SKM-1 (cell line): ENCODE measurements at regions not wholly inside any gene's neighbourhood (a gene's known extent, or its start where the extent isn't known, plus 50 kb on each side); places are given as distances from the start of the nearest gene placed in this dataset.
"Not testable (repeated sequence)": the region's sequence is repeated elsewhere in the genome, so short reads cannot be mapped to it uniquely, and the experiment has no call there.

Source experiments
- DNase-seq: peaks from one replicate; lab custom pipeline; 2025; ENCODE audit not compliant: unreplicated experiment; lab: John Stamatoyannopoulos, UW

DNA sequence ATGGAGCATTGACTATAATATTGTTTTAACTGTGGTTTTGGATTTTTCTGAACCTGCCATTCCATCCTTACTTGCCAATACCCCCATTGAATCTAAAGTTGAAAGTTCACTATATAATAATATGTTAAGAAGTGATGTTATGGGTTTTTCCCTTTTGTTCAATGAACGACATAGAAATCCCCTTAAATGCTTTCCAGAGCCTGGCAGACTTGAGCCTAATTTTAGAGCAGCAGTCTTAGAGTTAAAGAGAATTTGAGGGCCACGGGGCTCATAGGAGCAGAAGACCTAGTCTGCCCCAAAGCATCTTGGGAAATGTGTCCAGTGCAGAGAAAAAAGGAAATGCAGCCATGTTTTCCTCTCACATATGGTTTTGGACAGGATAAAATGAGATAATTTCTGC, 146.1 kb upstream of the SLC44A1 start:
- no peak for DNase-seq

- no peak for DNase-seq
Measured at GRCh38 chr9:105103776-105104175, 140.7 kb upstream of the SLC44A1 start.

DNA sequence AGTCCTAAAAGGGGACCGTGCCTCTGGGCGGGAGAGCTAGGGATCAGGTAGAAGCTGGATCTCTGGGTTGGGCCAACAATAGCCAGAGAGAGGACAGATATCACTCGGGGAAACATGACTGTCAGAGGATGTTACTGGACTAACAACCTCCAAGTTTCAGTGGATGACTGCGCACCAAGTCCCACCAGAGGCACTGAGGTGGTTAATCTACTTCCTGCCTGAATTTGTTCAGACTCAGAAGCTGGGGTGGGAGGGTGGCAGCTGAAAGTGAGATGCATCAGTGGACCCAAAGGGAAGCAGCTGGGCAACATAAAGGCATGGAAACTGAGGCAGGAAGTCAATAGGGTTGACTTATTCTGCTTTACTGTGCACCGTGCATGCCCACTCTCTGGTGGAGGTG, 130.1 kb upstream of the SLC44A1 start:
- DNase-seq = no peak

DNA sequence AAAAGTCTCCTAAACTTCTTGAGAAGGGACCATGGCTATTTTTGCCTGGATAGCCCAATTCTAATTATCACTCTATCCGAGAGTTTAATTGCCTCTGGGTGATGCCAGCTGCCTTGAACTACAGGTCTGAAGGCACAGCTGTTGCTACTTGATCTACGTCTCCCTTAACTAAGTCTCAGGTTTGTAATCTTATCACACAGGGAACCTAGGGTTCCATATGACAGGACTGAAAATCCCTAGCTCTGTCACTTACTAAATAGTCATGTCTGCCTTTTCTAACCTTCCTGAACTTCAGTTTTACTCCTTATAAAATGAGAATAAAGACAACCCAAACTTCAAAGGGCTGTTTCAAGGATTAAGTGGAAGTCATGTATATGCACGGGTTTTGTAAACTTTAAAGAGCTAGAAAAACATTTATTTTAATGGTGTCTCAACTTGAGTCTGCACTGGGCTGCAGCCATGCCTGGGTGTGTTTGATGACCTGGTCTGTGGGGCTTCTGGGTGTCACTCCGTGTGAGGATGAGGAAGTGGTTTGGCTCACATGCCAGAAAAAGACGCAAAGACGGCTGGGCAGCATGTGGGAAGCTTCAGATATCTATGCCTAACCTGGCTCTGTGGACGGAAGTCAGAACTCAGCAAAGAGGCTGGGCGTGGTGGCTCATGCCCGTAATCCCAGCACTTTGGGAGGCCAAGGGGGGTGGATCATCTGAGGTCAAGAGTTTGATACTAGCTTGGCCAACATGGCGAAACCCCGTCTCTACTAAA, 129.3 kb upstream of the SLC44A1 start:
- DNase-seq = peak; percentile 43

- DNase-seq = no peak
Measured at GRCh38 chr9:105116052-105116868, 128.2 kb upstream of the SLC44A1 start.

DNA sequence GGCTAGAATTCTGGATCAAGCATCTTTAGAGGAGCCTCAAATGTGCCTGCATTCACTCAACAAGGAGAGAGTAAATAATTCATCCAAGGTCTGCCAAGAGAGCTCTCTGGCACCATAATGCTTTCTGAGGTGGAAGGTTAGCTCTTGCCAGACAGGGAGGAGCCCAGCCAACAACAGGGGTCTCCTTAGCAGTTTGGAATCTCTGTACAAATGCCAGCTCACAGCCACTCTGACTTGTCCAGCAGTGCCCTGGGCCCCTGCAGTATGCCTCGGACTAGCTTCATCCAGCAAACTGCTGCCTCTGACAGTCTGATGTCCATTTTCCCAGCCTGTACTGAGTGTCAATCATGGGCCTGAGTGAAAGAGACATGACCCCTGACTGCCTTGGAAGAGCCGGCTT, 127.2 kb upstream of the SLC44A1 start:
- DNase-seq = no peak

DNA sequence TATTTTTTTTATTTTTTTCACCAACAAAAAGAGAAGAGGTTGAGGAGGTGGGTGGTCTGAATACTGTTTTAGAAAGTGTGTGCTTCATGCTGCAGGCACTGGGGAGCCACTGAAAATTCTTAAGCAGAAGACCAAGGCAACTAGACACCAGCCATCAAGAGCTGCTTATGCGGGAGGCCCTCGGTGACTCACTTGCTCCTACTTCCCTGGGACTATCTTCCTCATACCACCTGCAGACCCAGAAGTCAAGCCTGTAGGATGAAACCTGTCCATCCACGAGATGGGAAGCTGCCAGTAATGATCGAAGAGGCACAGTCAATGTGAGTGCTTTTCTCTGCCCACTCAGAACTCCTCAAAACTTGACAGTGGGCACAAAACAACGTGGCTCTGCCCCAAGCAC, 125.8 kb upstream of the SLC44A1 start:
- no peak for DNase-seq

DNA sequence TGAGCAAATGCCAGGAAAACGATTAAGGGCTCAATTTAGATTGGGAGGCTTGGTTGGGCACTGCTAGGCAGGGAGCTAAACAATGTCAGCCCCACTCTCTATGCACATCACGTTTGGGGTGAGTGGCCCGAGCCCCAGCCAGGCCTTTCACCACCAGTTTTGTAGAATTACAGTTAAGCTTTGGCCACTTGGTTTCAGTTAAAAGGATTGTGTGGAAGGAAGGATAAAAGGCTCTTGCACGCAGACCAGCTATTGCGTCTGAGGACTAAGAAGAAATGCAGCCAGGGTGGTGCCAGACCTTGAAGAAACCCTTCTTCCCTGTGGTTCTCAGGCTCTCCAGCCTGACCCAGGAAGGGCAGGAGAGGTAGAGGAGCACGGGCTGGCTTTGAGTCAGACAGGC, 125.3 kb upstream of the SLC44A1 start:
- no peak for DNase-seq

DNA sequence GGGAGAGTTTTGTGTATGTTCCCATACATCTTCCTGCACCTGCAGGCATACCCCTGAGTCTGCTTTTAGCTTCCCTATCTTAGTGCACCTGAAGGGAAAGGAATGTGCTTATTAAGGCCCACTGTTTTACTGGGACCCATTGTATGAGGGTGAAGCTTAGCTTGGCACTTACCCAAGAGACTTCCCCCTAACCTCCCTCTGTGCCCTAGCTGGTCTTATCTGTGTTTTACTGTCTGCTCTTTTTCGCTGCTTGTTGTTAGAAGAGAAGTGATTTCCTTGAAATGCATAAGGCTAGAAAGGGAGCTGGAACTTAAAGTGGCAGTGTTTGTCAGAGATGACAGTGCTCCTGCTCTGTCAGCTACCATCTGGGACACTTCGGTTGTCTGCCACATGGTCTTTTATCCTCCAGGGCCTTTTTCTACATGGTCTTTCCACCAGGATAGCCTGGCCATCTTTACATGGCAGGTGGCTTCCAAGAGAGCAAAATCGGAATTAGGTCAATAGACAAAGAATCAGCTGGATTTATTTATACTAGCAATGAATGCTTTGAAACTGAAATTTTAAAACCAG, 122.5 kb upstream of the SLC44A1 start:
- no peak for DNase-seq

- not testable (repeated sequence) for DNase-seq
Measured at GRCh38 chr9:105124598-105124997, 119.9 kb upstream of the SLC44A1 start.

- DNase-seq = no peak
Measured at GRCh38 chr9:105126226-105126625, 118.2 kb upstream of the SLC44A1 start.

- peak; percentile 17 for DNase-seq
Measured at GRCh38 chr9:105127863-105128220, 116.6 kb upstream of the SLC44A1 start.

GRCh38 chr9:105128908-105129600, 115.4 kb upstream of the SLC44A1 start:
- no peak for DNase-seq

DNA sequence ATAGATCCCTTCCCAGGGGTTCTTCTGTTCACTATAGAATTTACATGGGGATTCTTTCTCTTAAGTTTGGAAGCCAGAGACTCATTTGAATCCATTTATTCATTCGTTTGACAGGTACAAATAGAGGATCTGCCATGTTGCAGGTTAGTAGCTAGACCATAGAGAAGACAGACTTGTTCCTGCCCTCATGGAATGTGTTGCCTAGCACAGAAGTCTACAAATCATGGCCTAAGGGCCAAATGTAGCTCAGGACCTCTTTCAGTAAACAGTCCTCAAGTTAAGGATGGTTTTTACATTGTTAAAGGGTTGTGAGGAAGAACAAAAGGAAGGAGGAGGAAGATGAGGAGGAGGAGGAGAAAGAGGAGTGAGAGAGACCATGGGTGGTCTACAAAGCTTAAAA, 114.7 kb upstream of the SLC44A1 start:
- no peak for DNase-seq

- DNase-seq = no peak
Measured at GRCh38 chr9:105131981-105132380, 112.5 kb upstream of the SLC44A1 start.

GRCh38 chr9:105132606-105133005, 111.8 kb upstream of the SLC44A1 start:
- no peak for DNase-seq

DNA sequence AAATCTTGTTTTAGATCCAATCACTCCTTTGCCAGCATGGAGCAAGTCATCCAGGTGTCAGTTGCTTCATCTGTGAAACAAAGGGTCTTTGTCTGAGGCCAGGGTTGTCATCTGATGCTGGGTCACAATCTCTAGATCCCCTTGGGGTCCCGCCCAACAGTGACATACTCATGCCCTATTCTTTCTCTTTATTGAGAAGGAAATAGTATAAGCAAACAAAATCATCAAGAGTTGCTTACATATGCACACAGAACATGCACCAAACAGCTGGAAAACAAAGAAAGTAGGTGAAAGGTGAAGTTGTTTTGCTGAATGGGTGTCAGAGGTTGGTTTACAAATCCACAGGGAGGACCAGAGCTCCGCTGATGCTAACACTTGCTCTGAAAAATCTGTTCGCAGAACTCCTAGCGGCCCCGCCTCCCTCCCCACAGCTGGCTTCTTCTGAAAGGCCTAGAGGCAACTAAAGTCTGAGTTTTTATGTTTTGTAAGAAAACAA, 106.1 kb upstream of the SLC44A1 start:
- no peak for DNase-seq

DNA sequence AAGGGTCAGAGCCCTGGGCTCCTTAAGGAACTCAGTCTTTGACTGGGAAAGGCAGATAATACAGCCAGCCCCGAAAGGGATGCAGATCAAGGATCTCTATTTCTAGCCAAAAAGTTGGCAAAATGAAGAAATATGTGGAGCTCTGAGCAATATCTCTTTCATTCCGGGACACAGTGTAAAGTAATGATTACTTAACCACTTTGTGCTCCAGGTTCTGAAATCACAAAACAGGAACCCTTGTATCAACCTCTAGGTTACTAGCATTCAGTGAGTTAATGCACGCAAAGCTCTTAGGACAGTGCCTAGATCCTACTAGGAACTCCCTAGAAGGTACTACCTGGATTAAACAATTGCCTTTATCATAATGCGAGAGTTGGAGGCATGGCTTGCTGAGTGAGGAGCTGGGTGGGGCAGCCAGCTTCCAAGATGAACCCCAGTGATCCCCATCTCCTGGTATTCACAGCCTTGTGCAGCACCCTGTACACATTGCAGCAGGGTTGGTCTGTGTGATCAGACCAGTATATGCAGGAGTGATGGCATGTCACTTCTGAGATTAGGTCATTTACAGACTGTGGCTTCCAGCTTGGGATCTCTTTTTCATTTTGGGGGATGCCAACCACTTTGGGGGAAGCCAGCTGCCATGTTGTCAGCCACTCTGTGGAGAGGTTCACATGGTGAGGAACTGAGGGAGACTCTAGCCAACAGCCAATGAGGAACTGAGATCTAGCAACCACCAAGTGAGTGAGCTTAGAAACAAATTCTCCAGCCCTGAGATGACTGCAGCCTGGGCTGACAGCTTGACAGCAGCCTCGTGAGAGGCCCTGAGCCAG, 103.1 kb upstream of the SLC44A1 start:
- DNase-seq = no peak

GRCh38 chr9:105141976-105142250, 102.5 kb upstream of the SLC44A1 start:
- DNase-seq = no peak

DNA sequence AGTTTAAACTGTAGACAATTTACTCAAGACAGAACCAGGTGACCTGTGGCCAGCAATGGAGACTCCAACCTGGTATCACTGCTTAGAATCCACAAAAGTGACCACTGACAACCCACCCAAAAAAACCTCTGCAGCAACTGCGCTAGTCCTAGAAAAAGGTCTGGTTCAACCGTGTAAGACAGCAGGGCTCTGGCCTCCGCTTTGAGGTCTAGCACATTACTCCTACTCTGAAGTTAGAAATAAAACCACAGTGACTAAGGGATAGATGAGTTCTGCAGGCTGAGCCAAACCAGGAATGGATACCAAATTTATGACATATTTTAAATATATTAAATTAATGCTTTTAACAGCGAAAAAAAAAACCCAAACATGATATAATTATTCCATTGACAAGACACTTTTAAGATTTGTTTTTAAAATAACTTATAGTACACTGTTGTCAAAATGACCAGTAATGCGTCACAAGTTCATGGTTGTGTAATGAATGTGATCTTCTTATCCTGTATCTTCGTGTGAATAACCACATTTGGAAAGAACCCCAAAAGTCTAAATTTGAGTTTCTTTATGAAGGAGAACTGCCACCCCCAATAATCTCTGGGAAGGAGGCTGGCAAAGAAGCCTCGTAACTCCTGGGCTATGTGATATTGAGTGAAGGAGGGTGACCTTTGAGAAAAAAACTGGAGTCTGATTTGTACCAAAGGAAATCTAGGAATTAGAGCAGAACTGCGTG, 101.9 kb upstream of the SLC44A1 start:
- no peak for DNase-seq
